ENCODE measurements at regions not wholly inside any gene's neighbourhood (a gene's known extent, or its start where the extent isn't known, plus 50 kb on each side); places are given as distances from the start of the nearest gene placed in this dataset.

DNA sequence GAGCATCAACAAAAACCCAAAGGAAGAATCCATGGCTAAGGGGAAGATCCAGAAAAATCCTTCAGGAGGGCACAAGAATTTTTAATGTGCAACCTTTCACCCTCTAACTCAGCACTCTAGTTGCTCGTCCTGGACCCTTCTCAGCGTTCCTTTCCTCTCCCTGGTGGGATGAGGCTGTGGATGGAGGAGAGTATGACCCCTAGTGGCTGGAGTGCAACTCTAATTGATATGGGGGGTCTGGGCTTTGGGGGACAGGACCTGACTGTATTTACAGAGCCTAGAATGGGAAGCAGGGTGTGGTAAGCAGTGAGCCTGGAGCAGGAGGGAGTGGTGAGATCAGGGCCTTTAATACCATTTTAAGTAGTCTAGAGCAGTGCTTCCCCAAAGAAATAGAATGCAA lies 83.9 kb upstream of the CEP85L start:
- Histone ChIP-seq H2AK5ac (ENCODE audit: low read depth, low read length) (no peak overlapping the region), H4K5ac (ENCODE audit: insufficient read length, low read depth, low read length) (no peak overlapping the region), H2BK15ac (ENCODE audit: low read length) (0 out of 2 replicates have a peak overlapping the region, but pooled peaks have one; percentile 49), H3K4me1 (replicated peaks in 1 of 4; ENCODE audit: control insufficient read depth in 3 of 4, insufficient read depth in 4 of 4, low read length in 3 of 4) (peaks cover 0 to 2% (median 0%) of the 10 kb centered on the region in 4 experiments; a peak in 1 of 7 replicates), H2BK12ac (ENCODE audit: low read depth, low read length) (no peak overlapping the region), H3K23ac (ENCODE audit: insufficient read length) (no peak overlapping the region), H3K4me2 (ENCODE audit: insufficient read depth in 1 of 2, low read depth in 2 of 2, low read length in 2 of 2) (no peak overlapping the region; a peak in 1 of 4 replicates), H3K14ac (ENCODE audit: insufficient read length) (no peak overlapping the region), H3K9ac (replicated peaks in 1 of 4; ENCODE audit: extremely low read depth in 1 of 4, low read depth in 3 of 4, low read length in 3 of 4) (0 out of 7 replicates have a peak overlapping the region, but pooled peaks of 1 of the 4 experiments have one; percentile 2), H3K36me3 (ENCODE audit: control insufficient read depth in 2 of 4, insufficient read depth in 4 of 4, low read length in 3 of 4) (no peaks in the 10 kb centered on the region), H4K8ac (ENCODE audit: extremely low read depth, insufficient read depth, low read length) (no peak overlapping the region), H3K79me2 (ENCODE audit: control insufficient read depth in 1 of 2, insufficient read depth in 2 of 2, low read length in 2 of 2) (no peaks in the 10 kb centered on the region), H2BK20ac (ENCODE audit: low read length) (no peak overlapping the region), H3K23me2 (ENCODE audit: low read depth, low read length) (no peaks in the 10 kb centered on the region; the same call in 1 of the 2 replicates), H2BK5ac (ENCODE audit: low read depth, low read length) (no peak overlapping the region), H3K4me3 (ENCODE audit: extremely low read depth in 1 of 4, insufficient read depth in 2 of 4, low read depth in 3 of 4, low read length in 4 of 4) (no peak overlapping the region), H3K4ac (replicated peaks; ENCODE audit: insufficient read length, low read depth, low read length) (no peak overlapping the region), H3K27me3 (replicated peaks in 1 of 4; ENCODE audit: control insufficient read depth in 3 of 4, extremely low read depth in 1 of 4, insufficient read depth in 3 of 4, low read length in 3 of 4) (no peaks in the 10 kb centered on the region), H3K79me1 (ENCODE audit: low read depth, low read length) (no peaks in the 10 kb centered on the region), H4K91ac (replicated peaks; ENCODE audit: insufficient read length, low read length) (no peak overlapping the region), H3K56ac (replicated peaks; ENCODE audit: insufficient read length, low read depth, low read length) (no peak overlapping the region), H2BK120ac (replicated peaks; ENCODE audit: low read depth, low read length) (no peak overlapping the region), H3K9me3 (ENCODE audit: insufficient read depth in 2 of 2, low read depth in 1 of 2, low read length in 1 of 2) (no peaks in the 10 kb centered on the region), H3K18ac (ENCODE audit: extremely low read depth, low read length) (no peak overlapping the region), H3K27ac (ENCODE audit: low read depth, low read length) (no peak overlapping the region), H2AFZ (ENCODE audit: low read length) (peak overlapping the region; percentile 99), H4K20me1 (replicated peaks in 1 of 2; ENCODE audit: control insufficient read depth in 1 of 2, insufficient read depth in 2 of 2, low read length in 2 of 2) (no peaks in the 10 kb centered on the region)
- FAIRE-seq (peak; percentile 78), DNase-seq (ENCODE audit: low read depth in 1 of 2, low spot score in 2 of 2) (peak in 1 of 2 experiments; percentile 62)
- 29% methylated on average over 2 of the region's 2 CpGs; no CpG with 5 or more reads in 1 of the 2 experiments for WGBS, 2 experiments (ENCODE audit: extremely low coverage in 1 of 2, insufficient coverage in 1 of 2, insufficient read length in 1 of 2, insufficient replicate concordance in 2 of 2, low coverage in 1 of 2, low lambda C conversion rate in 2 of 2, missing lambda C conversion rate in 1 of 2)
- TF ChIP-seq SP2 (IDR thresholded peaks at IDR 0.05; ENCODE audit: low read length) (no peak), CTCF (IDR thresholded peaks at IDR 0.05; ENCODE audit: control extremely low read depth in 1 of 3, insufficient read depth in 1 of 3, low read depth in 1 of 3, low read length in 3 of 3) (peak; percentile 66 to 82 (median 74)), TEAD4 (IDR thresholded peaks at IDR 0.05; ENCODE audit: low read depth, low read length) (peak; percentile 43; the same call in 1 of the 2 replicates), YY1 (IDR thresholded peaks at IDR 0.05; ENCODE audit: low read depth, low read length) (0 out of 2 replicates have a peak, but pooled peaks have one; percentile 29), SIX5 (IDR thresholded peaks at IDR 0.05; ENCODE audit: low read depth, low read length) (no peak), RAD21 (IDR thresholded peaks at IDR 0.05 in 1 of 2, conservative IDR thresholded peaks at IDR 0.05 in 1 of 2; ENCODE audit: low read depth in 2 of 2, low read length in 2 of 2) (peak; percentile 68 to 79), KDM5A (IDR thresholded peaks at IDR 0.05; ENCODE audit: low read length) (no peak)
- ChIA-PET POLR2A (ENCODE audit: partially characterized antibody) (no interaction called here), CTCF (ENCODE audit: partially characterized antibody) (interaction anchor here (0.7 to 2.2 kb wide), 7 partner anchors 9 to 66 kb away, joined by 3 to 9 read pairs (median 4); no protein-coding TSS in a partner anchor)

Data from H1 (cell line).